ENCODE measurements at regions not wholly inside any gene's neighbourhood (a gene's known extent, or its start where the extent isn't known, plus 50 kb on each side); places are given as distances from the start of the nearest gene placed in this dataset.

DNA sequence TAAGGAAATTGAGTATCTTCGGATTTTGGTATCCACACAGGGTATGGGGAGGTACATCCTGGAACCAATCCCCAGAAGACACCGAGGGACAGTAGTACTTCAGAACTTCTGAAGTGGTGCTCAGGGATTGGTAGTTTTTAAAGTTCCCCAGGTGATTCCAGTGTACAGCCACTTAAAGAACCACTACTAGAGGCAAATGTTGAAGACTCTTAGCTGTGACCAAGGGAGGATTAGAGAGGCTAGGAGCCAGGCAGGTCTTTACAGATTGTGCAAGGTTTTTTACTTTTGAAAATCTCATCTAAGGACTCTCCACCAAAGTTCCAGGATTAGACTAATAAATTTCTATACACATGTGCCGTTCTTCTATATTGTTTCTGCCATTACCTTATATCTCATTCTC lies 52.9 kb upstream of the GLS start:
- TF ChIP-seq, protein P1, sequence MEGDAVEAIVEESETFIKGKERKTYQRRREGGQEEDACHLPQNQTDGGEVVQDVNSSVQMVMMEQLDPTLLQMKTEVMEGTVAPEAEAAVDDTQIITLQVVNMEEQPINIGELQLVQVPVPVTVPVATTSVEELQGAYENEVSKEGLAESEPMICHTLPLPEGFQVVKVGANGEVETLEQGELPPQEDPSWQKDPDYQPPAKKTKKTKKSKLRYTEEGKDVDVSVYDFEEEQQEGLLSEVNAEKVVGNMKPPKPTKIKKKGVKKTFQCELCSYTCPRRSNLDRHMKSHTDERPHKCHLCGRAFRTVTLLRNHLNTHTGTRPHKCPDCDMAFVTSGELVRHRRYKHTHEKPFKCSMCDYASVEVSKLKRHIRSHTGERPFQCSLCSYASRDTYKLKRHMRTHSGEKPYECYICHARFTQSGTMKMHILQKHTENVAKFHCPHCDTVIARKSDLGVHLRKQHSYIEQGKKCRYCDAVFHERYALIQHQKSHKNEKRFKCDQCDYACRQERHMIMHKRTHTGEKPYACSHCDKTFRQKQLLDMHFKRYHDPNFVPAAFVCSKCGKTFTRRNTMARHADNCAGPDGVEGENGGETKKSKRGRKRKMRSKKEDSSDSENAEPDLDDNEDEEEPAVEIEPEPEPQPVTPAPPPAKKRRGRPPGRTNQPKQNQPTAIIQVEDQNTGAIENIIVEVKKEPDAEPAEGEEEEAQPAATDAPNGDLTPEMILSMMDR (IDR thresholded peaks at IDR 0.05) = no peak
- TF ChIP-seq POLR2A (IDR thresholded peaks at IDR 0.05) = no peak

Data from body of pancreas (tissue), 4 donors.